NCI-H1436 (cell line): ENCODE measurements at regions not wholly inside any gene's neighbourhood (a gene's known extent, or its start where the extent isn't known, plus 50 kb on each side); places are given as distances from the start of the nearest gene placed in this dataset.
"Not testable (repeated sequence)": the region's sequence is repeated elsewhere in the genome, so short reads cannot be mapped to it uniquely, and the experiment has no call there.

Experiments
- DNase-seq: peaks from one replicate; lab custom pipeline; 2025; lab: John Stamatoyannopoulos, UW

GRCh38 chr1:195200772-195201171 is 1407.5 kb downstream of the KCNT2 start:
- no peak for DNase-seq

DNA sequence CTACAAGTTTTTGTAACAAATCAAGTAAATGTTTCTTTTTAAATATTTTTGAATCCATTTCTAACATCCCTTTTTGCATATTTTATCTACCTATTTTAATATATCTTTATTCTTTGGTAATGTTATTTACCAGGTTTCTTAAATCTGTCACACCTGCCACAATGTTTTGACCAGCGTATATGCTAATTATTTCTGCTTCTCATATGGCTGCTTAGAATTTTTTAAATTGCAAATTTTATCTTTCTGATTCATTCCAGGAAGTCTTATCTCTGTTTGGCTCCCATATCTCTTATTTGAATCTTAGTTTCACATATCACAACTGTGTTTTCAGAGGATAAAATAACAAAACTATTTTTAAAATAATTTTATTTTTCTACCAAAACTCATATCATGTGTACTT is 1411.1 kb downstream of the KCNT2 start:
- no peak for DNase-seq

DNA sequence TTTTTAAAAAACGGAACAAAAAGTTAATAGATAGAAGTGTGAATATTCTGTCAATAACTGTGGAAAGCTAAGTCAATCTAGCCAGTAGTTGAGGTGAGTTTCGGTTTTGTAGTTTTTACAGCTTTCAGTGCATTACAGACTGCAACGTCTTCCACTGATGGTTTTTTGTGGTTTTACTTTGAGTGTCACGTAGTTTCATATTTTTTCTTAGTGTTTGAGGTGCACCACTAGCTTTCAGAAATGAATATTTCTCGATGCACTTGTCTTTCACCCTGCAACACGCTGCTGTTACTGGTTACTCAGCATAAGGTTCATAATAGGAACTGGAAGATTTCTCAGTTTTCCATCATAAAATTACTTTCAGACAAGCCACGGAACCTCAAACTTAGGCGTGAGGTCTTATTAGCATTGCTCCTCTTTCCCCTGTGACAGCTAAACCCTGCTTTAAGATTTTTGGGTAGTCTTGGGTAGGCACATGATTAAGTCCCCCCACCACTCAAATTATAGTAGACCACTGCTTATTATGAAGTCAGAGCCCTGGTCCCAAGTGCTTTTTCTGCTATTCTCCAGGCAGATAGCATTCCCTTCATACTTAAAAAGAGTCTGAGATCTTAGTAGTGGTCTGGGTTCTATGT is 1412.7 kb downstream of the KCNT2 start:
- no peak for DNase-seq

DNA sequence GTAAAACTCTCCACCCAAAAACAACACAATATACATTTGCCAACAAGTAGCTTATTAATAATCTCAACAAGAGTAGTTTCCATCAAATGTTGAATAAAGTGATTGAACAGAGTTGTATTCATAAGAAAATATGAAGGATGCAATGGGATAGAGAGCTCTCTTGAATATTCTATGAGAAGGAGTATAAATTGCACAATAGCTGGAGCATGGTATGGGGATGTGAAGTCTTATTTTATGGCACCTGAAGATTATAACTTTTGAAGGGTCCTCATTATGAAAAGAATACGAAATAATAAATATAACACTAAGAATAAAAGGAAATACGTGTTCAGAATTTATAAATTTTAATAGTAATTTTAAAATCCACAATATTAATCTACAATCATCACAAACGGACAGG is 1415.1 kb downstream of the KCNT2 start:
- DNase-seq = no peak

DNA sequence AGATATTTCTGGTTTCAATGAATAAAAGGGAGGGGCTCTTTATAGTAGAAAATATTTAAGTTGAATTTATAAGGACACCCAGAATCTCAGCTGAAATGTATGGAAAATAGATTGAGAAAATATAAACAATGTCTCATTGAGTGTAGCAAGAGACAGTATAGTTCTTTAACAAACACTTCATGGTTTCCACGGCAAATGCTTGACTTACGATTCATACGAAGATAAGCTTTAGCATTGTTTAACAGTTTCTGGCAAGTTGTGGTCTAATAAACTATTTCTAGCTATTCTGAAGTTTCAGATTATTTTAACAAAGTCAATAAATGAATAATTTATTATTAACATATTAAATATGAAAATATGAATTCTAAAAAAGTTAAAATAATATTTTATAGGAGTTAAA is 1419.4 kb downstream of the KCNT2 start:
- no peak for DNase-seq

GRCh38 chr1:195186544-195186943 is 1421.7 kb downstream of the KCNT2 start:
- DNase-seq = no peak

DNA sequence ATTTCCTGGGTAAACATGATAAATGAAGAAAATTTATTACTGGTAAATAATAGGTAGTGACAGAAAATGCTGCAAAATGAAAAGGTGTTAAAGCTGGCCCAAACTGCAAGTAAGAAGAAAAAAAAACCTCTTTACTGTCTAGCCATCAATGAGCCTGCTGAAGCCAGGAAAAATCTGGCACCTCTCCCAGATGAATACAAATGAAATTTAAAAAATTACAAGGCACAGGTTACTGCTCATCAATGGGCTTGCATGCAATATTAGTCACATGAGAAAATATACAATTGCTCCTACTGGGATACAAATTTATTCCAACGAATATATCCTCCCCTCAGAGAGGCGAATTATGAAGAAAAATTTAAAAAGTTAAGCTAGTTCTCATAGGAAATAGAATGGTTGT is 1422.5 kb downstream of the KCNT2 start:
- no peak for DNase-seq

GRCh38 chr1:195185321-195185720 is 1422.9 kb downstream of the KCNT2 start:
- DNase-seq = no peak

GRCh38 chr1:195173753-195174152 is 1434.5 kb downstream of the KCNT2 start:
- no peak for DNase-seq

- not testable (repeated sequence) for DNase-seq
Observed at GRCh38 chr1:195159795-195160194, 1448.4 kb downstream of the KCNT2 start.

GRCh38 chr1:195158091-195158490 is 1450.1 kb downstream of the KCNT2 start:
- no peak for DNase-seq

GRCh38 chr1:195153107-195153506 is 1455.1 kb downstream of the KCNT2 start:
- DNase-seq = no peak

- DNase-seq = no peak
Observed at GRCh38 chr1:195150768-195151167, 1457.5 kb downstream of the KCNT2 start.

GRCh38 chr1:195141294-195141693 is 1466.9 kb downstream of the KCNT2 start:
- DNase-seq = no peak

DNA sequence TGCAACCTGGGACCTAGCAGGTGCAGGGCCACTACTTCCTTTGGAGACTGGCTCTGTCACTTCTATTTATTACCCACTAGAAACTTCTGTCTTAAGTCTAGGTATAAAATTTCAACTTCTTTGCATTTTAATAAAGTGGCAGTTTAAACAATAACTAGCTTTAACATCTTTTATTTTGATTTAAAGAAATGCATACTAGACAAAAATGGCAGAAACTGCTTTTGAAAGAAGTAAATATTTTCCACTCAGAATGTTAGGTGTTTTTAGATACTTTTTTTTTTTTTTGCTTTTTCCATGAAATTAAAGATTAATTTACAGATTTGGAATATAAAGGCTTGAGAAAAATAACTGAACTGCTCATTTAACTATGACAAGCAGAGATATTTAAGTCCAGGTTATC is 1477.6 kb downstream of the KCNT2 start:
- no peak for DNase-seq

GRCh38 chr1:195122497-195122896 is 1485.7 kb downstream of the KCNT2 start:
- no peak for DNase-seq

GRCh38 chr1:195113471-195113870 is 1494.8 kb downstream of the KCNT2 start:
- DNase-seq = no peak

DNA sequence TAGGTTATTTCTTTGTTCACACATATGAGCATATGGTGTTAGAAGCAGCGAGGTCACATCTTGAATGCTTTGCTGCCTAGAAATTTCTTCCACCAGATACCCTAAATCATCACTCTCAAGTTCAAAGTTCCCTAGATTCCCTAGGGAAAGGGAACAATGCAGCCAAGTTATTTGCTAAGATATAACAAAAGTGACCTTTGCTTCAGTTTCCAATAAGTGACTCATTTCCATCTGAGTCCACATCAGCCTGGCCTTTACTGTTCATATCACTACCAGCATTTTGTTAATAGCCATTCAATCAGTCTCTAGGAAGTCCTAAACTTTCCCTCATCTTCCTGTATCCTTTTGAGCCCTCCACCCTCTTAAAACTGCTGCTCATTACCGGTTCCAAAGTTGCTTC is 1502.5 kb downstream of the KCNT2 start:
- DNase-seq = no peak

- DNase-seq = no peak
Observed at GRCh38 chr1:195105281-195105680, 1503.0 kb downstream of the KCNT2 start.

DNA sequence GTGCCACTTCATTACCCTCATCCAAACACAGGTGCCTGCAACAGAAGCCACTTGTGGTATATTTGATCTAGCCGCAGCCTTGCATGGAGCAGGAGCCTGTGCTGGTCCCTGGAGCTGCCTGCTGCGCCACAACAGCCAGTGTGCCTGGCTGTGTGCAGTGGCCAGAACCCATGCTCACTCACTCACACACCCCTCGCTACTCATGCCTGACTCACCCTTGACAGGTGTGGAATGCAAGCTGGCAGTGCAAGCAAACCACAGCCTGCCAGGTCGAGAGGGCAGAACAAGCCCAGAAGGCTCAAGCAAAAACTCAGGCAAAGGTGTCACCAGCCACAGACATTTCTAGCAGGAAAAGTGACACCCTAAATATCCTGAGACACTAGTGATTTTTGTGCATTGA is 1510.9 kb downstream of the KCNT2 start:
- no peak for DNase-seq

DNA sequence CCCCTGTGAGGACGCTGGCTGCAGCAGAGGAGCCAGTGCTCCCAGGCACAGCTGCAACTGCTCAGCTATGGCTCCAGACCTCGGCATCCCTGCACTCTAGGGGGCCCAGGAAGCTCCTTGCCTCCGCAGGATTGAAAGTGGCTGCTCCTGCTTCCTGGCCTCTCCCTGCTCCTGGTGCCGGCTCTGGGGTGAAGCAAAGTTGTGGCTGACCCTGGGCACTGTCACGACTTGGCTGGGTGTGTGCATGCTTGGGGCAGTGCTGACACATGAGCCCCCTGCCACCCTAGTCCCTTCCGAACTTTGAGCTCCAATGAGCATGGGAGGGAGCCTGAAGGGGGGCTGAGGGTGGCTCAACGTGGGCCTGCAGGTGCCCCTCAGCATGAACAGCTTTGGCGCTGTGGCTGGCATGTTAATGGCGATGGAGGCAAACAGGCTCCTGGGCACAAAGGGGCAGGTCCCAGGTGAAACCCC is 1512.2 kb downstream of the KCNT2 start:
- DNase-seq = no peak

DNA sequence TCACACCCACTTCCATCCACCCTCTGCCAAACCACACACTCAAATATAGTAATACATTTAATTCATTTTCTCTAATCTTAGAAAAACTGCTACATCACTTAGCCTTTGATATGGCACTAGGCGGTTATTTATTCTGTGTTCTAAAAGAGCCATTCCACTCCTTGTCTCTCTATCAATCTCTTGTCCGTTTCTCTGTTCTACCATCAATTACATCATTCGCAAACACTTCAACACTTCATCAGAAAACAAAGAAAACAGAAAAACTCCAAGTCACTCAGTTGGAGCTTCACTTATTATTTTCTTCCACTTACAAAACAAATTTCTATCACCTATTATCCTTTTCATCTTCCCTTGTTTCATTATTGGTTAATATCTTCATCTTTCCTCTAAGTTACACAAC is 1523.0 kb downstream of the KCNT2 start:
- DNase-seq = no peak

DNA sequence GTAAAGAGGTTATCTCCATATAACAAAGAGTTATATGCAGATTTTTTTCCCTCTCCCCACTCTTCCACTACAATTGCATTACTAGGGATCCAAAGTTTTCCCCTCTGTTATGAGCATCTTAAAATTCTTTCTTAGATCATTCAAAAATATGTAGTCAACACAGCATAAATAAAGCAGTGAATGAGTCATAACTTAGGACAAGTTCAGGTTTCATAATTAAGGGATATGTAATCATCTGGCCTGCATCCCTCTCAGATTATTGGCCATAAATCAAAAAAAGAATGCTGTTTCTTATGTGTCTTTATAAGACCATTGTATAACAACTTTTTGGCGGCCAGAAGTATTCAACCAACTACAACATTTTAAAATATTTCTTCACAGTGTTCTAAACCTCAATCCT is 1526.1 kb downstream of the KCNT2 start:
- no peak for DNase-seq

DNA sequence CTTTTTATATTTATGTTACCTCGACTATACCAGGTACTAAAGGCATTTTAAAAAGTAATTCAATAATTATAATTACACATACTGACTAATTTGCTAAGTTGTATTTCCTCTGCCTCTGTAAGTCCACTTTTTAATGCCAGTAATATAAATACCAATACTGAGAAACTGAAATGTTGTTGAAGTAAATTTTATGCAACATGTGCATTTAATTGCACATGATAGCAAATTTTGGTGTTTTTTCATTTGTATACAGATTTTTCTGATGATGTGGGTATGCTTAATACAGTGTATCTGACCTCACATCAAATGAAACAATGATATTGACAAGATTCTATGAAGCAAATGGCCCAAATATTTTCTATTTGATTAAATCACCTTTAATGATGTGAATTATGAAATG is 1531.6 kb downstream of the KCNT2 start:
- no peak for DNase-seq

DNA sequence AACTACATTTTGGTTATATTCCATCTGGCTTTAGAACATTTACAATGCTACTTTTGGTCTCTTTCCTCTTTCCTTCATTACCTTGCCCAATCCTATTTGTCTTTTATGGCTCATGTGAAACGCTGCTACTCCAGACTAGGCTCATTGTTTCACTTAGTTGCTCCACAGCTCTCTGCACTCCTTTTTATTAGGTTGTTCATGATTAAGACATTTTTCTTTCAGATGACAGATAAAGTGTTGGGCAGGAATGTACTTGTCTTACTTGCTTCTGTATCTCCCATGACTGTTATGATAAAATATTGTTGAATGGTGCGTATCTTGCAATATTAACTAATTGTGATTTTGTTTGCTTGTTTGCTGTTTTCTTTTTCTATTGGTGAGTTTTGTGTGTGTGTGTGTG is 1532.3 kb downstream of the KCNT2 start:
- no peak for DNase-seq
